ENCODE measurements at regions not wholly inside any gene's neighbourhood (a gene's known extent, or its start where the extent isn't known, plus 50 kb on each side); places are given as distances from the start of the nearest gene placed in this dataset.
"Not testable (repeated sequence)": the region's sequence is repeated elsewhere in the genome, so short reads cannot be mapped to it uniquely, and the experiment has no call there.

- DNase-seq (ENCODE audit: low read depth): no peak
Measured at GRCh38 chr11:22089609-22090008, 103.3 kb upstream of the ANO5 start.

GRCh38 chr11:22106566-22106965 lies 86.3 kb upstream of the ANO5 start:
- no peak for TF ChIP-seq CTCF (IDR thresholded peaks at IDR 0.05; ENCODE audit: control insufficient read depth, insufficient read depth, low read depth, low read length, missing control alignments)
- DNase-seq (ENCODE audit: low read depth): no peak
- no peak overlapping the region for H3K4me3 ChIP-seq (ENCODE audit: control insufficient read depth, low read depth, low read length)

More at GRCh38 chr11:22089609-22090008, 103.3 kb upstream of the ANO5 start:
- H3K4me3 ChIP-seq (ENCODE audit: control insufficient read depth, low read depth, low read length): no peak overlapping the region
- no peak for TF ChIP-seq CTCF (IDR thresholded peaks at IDR 0.05; ENCODE audit: control insufficient read depth, insufficient read depth, low read depth, low read length, missing control alignments)

GRCh38 chr11:22115470-22116029 lies 77.3 kb upstream of the ANO5 start:
- DNase-seq (ENCODE audit: low read depth): no peak
- no peak for TF ChIP-seq CTCF (IDR thresholded peaks at IDR 0.05; ENCODE audit: control insufficient read depth, insufficient read depth, low read depth, low read length, missing control alignments)
- H3K4me3 ChIP-seq (ENCODE audit: control insufficient read depth, low read depth, low read length): no peak overlapping the region

- DNase-seq (ENCODE audit: low read depth); H3K4me3 ChIP-seq (ENCODE audit: control insufficient read depth, low read depth, low read length): not testable (repeated sequence)
Measured at GRCh38 chr11:22127981-22128380, 64.9 kb upstream of the ANO5 start.

GRCh38 chr11:22130462-22131053 lies 62.3 kb upstream of the ANO5 start:
- DNase-seq (ENCODE audit: low read depth): no peak
- no peak overlapping the region for H3K4me3 ChIP-seq (ENCODE audit: control insufficient read depth, low read depth, low read length)
- TF ChIP-seq CTCF (IDR thresholded peaks at IDR 0.05; ENCODE audit: control insufficient read depth, insufficient read depth, low read depth, low read length, missing control alignments): no peak

GRCh38 chr11:22133776-22134175 lies 59.1 kb upstream of the ANO5 start:
- no peak for TF ChIP-seq CTCF (IDR thresholded peaks at IDR 0.05; ENCODE audit: control insufficient read depth, insufficient read depth, low read depth, low read length, missing control alignments)
- DNase-seq (ENCODE audit: low read depth): no peak
- H3K4me3 ChIP-seq (ENCODE audit: control insufficient read depth, low read depth, low read length): no peak overlapping the region

GRCh38 chr11:22138264-22138663 lies 54.6 kb upstream of the ANO5 start:
- no peak for DNase-seq (ENCODE audit: low read depth)
- no peak overlapping the region for H3K4me3 ChIP-seq (ENCODE audit: control insufficient read depth, low read depth, low read length)
- no peak for TF ChIP-seq CTCF (IDR thresholded peaks at IDR 0.05; ENCODE audit: control insufficient read depth, insufficient read depth, low read depth, low read length, missing control alignments)
